ENCODE measurements at regions not wholly inside any gene's neighbourhood (a gene's known extent, or its start where the extent isn't known, plus 50 kb on each side); places are given as distances from the start of the nearest gene placed in this dataset.
"Not testable (repeated sequence)": the region's sequence is repeated elsewhere in the genome, so short reads cannot be mapped to it uniquely, and the experiment has no call there.

GRCh38 chr1:244297087-244297486 is 154.6 kb downstream of the ADSS2 start:
- DNase-seq, result no peak

DNA sequence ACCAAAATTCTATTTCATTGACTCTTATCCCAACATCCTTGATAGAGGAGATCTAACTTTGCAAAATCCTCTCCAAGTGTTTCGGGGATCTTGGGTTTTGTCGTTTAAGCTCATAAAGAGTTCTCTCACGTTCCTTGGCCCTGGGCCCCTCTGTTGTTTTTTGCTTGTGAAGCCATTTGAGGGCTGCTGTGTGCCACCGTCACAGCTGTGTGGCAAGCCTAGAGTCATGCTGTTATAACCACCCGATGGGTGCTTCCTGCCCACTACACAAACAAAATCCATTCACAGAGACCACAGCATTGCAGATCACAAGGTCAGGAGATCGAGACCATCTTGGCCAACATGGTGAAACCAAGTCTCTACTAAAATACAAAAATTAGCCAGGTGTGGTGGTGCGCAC is 154.1 kb downstream of the ADSS2 start:
- no peak for DNase-seq

GRCh38 chr1:244300029-244300375 is 151.7 kb downstream of the ADSS2 start:
- DNase-seq, result not testable (repeated sequence)

DNA sequence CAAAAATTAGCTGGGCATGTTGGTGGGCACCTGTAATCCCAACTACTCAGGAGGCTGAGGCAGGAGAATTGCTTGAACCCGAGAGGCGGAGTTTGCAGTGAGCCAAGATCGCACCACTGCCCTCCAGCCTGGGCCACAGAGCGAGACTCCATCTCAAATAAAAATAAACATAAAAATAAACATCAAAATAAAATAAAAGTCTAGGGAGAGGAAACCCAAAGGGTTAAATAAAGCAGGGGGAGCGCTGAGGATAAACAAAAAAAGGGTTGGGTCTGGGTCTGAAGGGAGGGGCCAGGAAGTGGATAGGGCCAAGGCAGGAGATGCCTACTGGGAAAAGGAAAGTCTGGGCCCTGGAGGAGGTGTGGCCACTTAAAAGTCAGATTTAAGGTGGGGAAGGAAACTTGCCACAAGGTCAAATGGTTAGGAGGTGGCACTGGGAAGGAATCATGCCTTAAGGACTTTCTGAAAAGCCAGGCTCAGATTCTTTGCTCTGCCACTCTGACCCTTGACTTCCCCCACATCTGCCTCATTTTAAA is 150.0 kb downstream of the ADSS2 start:
- DNase-seq, result no peak

GRCh38 chr1:244302876-244303609 is 148.7 kb downstream of the ADSS2 start:
- no peak for DNase-seq

GRCh38 chr1:244303610-244303969 is 148.1 kb downstream of the ADSS2 start:
- no peak for DNase-seq

GRCh38 chr1:244304156-244304555 is 147.6 kb downstream of the ADSS2 start:
- no peak for DNase-seq

GRCh38 chr1:244304656-244305055 is 147.1 kb downstream of the ADSS2 start:
- DNase-seq, result no peak

GRCh38 chr1:244305776-244306341 is 145.8 kb downstream of the ADSS2 start:
- no peak for DNase-seq

- no peak for DNase-seq
Measured at GRCh38 chr1:244306544-244306943, 145.2 kb downstream of the ADSS2 start.

- not testable (repeated sequence) for DNase-seq
Measured at GRCh38 chr1:244309191-244309590, 142.5 kb downstream of the ADSS2 start.

DNA sequence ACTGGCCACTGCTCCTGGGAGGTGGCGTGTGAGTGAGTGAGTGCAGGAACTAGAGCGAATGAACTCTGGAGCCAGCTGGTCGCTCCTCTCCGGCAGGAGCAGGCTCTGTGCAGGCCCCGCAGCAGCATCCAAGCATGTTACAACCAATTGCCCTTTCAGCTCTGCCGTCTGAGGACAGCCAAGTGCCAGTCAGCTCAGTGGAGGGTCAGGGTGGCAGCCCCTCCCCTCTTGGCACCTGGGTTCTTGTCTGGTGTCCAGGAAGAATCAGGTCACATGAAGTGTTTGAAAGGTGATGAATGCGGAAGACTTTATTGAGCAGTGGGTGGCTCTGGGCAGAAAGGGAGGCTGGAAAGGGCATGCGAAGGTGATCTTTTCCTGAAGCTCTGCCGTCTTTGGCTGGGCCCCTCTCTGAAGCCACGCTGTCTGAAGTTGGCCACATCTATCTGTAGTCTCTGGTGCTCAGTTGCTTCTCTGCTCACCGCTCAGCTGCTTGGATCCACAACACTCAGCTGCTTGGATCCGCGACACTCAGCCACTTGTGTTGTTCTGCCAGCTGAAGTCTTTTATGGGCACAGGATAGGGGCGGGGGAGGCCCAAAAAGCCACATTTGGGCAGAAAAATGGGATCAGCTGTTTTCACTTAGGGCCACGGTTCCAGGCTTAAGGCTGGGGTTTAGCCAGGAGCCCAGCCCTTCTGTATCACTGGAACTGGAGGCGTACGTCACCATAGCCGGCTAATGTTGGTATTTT is 139.8 kb downstream of the ADSS2 start:
- DNase-seq, result no peak

DNA sequence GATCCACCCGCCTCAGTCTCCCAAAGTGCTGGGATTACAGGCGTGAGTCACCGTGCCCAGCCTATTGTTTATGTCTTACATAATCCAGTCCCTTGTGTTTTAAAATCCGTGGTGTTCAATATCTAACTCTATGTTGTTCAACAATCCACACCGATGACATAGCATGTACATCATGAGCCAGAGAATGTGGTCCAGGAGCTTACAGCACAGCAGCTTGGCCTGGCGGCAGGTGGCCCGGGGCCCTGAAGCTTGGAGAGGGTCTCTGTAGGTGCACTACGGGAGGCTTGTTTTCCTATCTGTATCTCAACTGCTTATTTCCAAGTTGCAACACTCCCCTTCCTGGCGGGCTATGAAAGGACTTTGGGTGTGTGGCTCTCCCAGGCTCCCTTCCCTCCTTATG is 138.4 kb downstream of the ADSS2 start:
- no peak for DNase-seq

GRCh38 chr1:244314921-244315559 is 136.7 kb downstream of the ADSS2 start:
- DNase-seq, result no peak

- no peak for DNase-seq
Measured at GRCh38 chr1:244315996-244316395, 135.7 kb downstream of the ADSS2 start.

- no peak for DNase-seq
Measured at GRCh38 chr1:244316407-244316806, 135.3 kb downstream of the ADSS2 start.

DNA sequence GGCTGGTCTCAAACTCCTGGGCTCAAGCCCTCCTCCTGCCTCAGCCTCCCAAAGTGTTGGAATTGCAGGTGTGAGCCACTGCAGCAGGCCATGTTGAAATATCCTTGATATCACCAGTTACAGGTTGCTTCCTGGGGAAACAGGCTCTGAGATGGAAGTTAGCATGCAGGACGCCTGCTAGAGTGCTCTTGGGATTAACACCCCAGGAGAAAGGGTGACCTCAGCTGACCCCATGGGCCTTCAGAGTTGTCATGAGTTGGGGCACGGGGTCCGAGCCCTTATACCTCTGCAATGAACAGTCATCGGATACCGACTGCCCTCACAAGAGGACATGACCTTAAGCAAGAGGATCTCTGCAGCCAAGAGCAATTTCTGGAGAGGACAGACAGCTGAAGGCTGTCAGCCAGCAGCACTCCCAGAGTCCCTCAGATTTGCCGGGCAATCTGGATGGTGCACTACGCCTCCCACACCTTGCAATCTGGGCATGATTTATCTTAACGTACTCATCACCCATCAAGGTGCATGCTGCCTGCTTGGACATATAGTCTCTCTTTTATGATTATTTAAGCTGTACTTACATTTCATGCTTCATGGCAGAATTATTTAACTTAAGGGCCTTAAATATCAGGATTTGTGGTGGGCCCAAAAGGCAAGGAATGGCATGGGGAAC is 134.6 kb downstream of the ADSS2 start:
- DNase-seq, result no peak

DNA sequence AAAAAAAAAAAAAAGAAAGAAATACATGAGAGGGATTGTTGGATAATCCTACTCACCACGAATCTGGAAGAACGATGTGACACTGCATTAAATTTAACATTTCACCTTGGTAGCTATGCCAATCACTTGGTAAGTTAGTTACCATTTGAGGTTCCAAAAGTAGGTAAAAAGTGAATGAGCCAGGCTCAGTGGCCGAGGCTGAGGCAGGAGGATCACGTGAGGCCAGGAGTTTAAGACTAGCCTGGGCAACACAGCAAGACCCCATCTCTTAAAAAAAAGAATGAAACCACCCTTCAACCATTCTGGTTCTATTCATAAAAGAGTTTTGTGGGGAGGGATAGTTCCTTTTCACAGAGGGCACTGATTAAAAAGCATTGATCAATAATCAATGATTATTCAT is 133.6 kb downstream of the ADSS2 start:
- no peak for DNase-seq

- DNase-seq, result no peak
Measured at GRCh38 chr1:244318512-244318911, 133.2 kb downstream of the ADSS2 start.

DNA sequence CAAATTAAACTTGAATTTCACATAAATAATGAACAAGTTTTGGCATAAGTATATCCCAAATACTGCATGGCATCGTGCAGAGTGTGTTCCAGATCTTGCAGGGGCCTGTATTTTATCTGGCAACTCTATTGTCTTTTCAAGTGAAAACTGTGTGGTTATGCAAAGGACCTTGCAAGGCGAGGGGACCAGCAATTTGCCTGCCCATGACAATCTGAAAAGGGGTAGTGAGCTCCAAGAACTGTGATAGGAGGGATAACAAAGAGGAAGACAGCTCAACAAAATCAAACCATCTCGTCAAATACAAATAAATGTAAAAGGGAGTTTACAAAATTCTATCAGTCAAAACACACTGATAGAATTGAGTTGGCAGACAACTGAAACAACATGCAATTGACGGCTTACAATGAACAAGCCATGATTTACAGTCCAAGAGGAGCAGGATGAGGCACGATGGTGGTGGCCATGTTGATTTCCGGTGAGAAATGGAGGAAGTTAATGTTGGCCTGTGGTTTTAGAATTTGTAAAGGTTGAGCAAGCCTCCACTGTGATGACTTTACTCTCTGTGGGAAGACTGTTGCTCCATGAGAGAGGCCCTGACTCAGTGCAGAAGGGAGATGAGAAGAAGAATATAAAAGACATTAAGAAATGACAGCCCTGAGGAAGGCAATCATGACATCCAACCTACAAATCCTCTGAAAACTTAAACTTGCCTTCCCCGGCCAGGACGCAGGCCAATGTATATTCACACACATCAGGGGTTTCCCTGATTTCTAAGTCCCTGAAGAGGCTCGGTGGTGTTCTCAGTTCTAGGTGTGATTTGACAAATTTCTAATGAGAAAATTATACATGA is 132.2 kb downstream of the ADSS2 start:
- DNase-seq, result no peak

DNA sequence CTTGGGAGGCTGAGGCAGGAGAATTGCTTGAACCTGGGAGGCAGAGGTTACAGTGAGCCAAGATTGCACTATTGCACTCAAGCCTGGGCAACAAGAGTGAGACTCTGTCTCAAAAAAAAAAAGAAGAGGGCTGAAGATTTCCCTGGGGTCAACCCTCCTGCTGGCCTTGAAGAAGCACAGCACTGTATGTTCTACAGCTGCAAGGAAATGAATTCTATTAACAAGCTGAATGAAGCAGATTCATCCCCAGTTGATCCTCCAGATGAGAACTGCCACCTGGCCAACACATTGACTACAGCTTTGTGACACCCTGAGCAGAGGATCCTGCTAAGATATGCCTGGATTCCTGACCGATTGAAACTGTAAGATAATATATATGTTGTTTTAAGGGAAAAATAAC is 129.5 kb downstream of the ADSS2 start:
- DNase-seq, result no peak

Measured in skin of body (tissue), 1 donor.